ENCODE measurements at regions not wholly inside any gene's neighbourhood (a gene's known extent, or its start where the extent isn't known, plus 50 kb on each side); places are given as distances from the start of the nearest gene placed in this dataset.

- no peak for TF ChIP-seq POLR2A (IDR thresholded peaks at IDR 0.05)
- TF ChIP-seq, protein P1, sequence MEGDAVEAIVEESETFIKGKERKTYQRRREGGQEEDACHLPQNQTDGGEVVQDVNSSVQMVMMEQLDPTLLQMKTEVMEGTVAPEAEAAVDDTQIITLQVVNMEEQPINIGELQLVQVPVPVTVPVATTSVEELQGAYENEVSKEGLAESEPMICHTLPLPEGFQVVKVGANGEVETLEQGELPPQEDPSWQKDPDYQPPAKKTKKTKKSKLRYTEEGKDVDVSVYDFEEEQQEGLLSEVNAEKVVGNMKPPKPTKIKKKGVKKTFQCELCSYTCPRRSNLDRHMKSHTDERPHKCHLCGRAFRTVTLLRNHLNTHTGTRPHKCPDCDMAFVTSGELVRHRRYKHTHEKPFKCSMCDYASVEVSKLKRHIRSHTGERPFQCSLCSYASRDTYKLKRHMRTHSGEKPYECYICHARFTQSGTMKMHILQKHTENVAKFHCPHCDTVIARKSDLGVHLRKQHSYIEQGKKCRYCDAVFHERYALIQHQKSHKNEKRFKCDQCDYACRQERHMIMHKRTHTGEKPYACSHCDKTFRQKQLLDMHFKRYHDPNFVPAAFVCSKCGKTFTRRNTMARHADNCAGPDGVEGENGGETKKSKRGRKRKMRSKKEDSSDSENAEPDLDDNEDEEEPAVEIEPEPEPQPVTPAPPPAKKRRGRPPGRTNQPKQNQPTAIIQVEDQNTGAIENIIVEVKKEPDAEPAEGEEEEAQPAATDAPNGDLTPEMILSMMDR (IDR thresholded peaks at IDR 0.05), result no peak
Observed at GRCh38 chr5:159605585-159605984, 275.3 kb upstream of the IL12B start.

All from gastroesophageal sphincter (tissue), 3 donors.